Smooth muscle cell (in vitro differentiated cells): ENCODE measurements at regions not wholly inside any gene's neighbourhood (a gene's known extent, or its start where the extent isn't known, plus 50 kb on each side); places are given as distances from the start of the nearest gene placed in this dataset.

Experiments used
- DNase-seq: peaks from one replicate; lab custom pipeline; 2025; ENCODE audit not compliant: unreplicated experiment; lab: John Stamatoyannopoulos, UW
- H2AFZ ChIP-seq: fragments of 200-600 bp; sonication (generic); 2 replicates; pipeline ENCODE4 v1.6.0; 2016; ENCODE audit warnings: antibody characterized with exemption, low read depth, mild to moderate bottlenecking
- H3F3A ChIP-seq: fragments of 200-600 bp; sonication (generic); 2 replicates; pipeline ENCODE4 v1.6.0; 2017; ENCODE audit warnings: antibody characterized with exemption, low read depth
- H3K27ac ChIP-seq: fragments of 200-600 bp; sonication (generic); 2 replicates; pipeline ENCODE4 v1.5.1; 2016; ENCODE audit warnings: low read depth, mild to moderate bottlenecking
- H3K27me3 ChIP-seq: fragments of 200-600 bp; sonication (generic); 2 replicates; pipeline ENCODE4 v1.6.1; 2016; ENCODE audit warnings: low read depth, mild to moderate bottlenecking
- H3K36me3 ChIP-seq: fragments of 200-600 bp; sonication (generic); 2 replicates; pipeline ENCODE4 v1.5.1; 2016; ENCODE audit warnings: low read depth
- H3K4me1 ChIP-seq: fragments of 200-600 bp; sonication (generic); 2 replicates; pipeline ENCODE4 v1.5.1; 2016; ENCODE audit warnings: low read depth
- H3K4me2 ChIP-seq: fragments of 200-600 bp; sonication (generic); 2 replicates; pipeline ENCODE4 v1.6.0; 2016; ENCODE audit warnings: mild to moderate bottlenecking
- H3K4me3 ChIP-seq: fragments of 200-600 bp; sonication (generic); 2 replicates; pipeline ENCODE4 v1.5.1; 2016; ENCODE audit warnings: mild to moderate bottlenecking
- H3K79me2 ChIP-seq: fragments of 200-600 bp; sonication (generic); 2 replicates; pipeline ENCODE4 v1.6.0; 2016; ENCODE audit warnings: low read depth, mild to moderate bottlenecking
- H3K9ac ChIP-seq: fragments of 200-600 bp; sonication (generic); 2 replicates; pipeline ENCODE4 v1.6.0; 2016; ENCODE audit warnings: low read depth
- H3K9me3 ChIP-seq: fragments of 200-600 bp; sonication (generic); replicated peaks from 2 replicates; pipeline ENCODE4 v1.5.1; 2016; ENCODE audit warnings: low read depth
- H4K20me1 ChIP-seq: fragments of 200-600 bp; sonication (generic); 2 replicates; pipeline ENCODE4 v1.6.0; 2016; ENCODE audit warnings: low read depth
- CTCF ChIP-seq: fragments of 200-600 bp; sonication (generic); IDR thresholded peaks from 2 replicates; pipeline ENCODE4 v1.5.1; 2017; ENCODE audit warnings: borderline replicate concordance, mild to moderate bottlenecking, antibody characterized with exemption; ENCODE audit not compliant: insufficient read depth, poor library complexity, severe bottlenecking
- WGBS: methylation state at CpG from one replicate; pipeline ENCODE4 v1.1.7; 2016; ENCODE audit warnings: low lambda C conversion rate; 5-methylcytosine and 5-hydroxymethylcytosine counted together

DNA sequence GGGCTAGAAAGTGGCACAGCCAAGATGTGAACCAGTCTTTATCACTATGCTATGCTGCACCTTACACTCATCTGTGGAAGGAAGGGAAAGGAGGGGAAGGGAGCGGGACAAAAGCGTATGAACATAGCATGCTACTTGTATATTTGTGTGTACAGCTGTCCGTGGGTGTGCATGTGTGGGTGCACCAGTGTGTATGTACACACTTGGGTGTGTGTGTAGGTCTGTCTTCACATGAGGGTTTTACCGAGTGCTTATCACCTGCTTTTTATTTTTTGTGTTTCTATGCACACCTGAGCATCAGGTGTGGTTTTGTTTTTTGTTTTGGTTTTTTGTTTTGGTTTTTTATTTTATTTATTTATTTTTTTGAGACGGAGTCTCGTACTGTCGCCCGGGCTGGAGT, 255.7 kb downstream of the RRAGC start:
- no peak for TF ChIP-seq CTCF
- no peaks in the 10 kb centered on the region for H3K9me3 ChIP-seq
- H3K9ac ChIP-seq: no peak overlapping the region
- no peaks in the 10 kb centered on the region for H3F3A ChIP-seq
- H3K27me3 ChIP-seq: peaks cover 25% of the 10 kb centered on the region
- H3K36me3 ChIP-seq: no peaks in the 10 kb centered on the region
- no peaks in the 10 kb centered on the region for H3K79me2 ChIP-seq
- no peaks in the 10 kb centered on the region for H4K20me1 ChIP-seq
- WGBS: 80% methylated on average over 8 of the region's 8 CpGs
- H2AFZ ChIP-seq: no peak overlapping the region
- no peak overlapping the region for H3K4me3 ChIP-seq
- H3K27ac ChIP-seq: no peak overlapping the region
- peaks cover 4% of the 10 kb centered on the region for H3K4me1 ChIP-seq
- H3K4me2 ChIP-seq: no peak overlapping the region
- no peak for DNase-seq

- 70% methylated on average over 4 of the region's 4 CpGs for WGBS
- H3K4me2 ChIP-seq: no peak overlapping the region
- no peak overlapping the region for H3K4me3 ChIP-seq
- no peaks in the 10 kb centered on the region for H3K4me1 ChIP-seq
- H3K79me2 ChIP-seq: no peaks in the 10 kb centered on the region
- no peaks in the 10 kb centered on the region for H4K20me1 ChIP-seq
- no peak overlapping the region for H2AFZ ChIP-seq
- peaks cover 26% of the 10 kb centered on the region for H3K27me3 ChIP-seq
- H3F3A ChIP-seq: no peaks in the 10 kb centered on the region
- no peak overlapping the region for H3K27ac ChIP-seq
- H3K9me3 ChIP-seq: no peaks in the 10 kb centered on the region
- no peaks in the 10 kb centered on the region for H3K36me3 ChIP-seq
- DNase-seq: no peak
- H3K9ac ChIP-seq: no peak overlapping the region
- TF ChIP-seq CTCF: no peak
Measured at GRCh38 chr1:38600905-38601304, 258.7 kb downstream of the RRAGC start.

DNA sequence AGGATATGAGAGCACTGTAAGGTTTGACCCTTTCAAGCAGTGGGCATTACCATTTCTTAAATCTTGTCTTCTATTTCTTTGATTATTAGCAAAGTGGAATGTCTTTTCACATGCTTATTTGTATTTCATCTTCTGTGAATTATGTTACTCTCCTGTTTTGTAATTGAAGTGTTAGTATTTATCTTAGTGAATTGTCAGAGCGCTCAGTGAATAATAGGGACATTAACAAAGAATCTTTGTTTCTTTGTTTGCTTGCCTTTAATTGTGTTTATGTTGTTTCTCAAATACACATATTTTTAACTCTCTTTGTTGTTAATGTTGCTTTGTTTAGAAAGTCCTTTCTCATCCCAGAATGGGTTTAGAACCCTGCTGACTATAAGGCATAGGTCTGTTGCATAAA, 259.3 kb downstream of the RRAGC start:
- Histone ChIP-seq H3F3A (no peaks in the 10 kb centered on the region), H3K4me3 (no peak overlapping the region), H3K4me1 (no peaks in the 10 kb centered on the region), H3K9ac (no peak overlapping the region), H4K20me1 (no peaks in the 10 kb centered on the region), H3K27me3 (peaks cover 21% of the 10 kb centered on the region), H2AFZ (no peak overlapping the region), H3K36me3 (no peaks in the 10 kb centered on the region), H3K9me3 (no peaks in the 10 kb centered on the region), H3K27ac (no peak overlapping the region), H3K4me2 (no peak overlapping the region), H3K79me2 (no peaks in the 10 kb centered on the region)
- WGBS: 41% methylated on average over 1 of the region's 1 CpG
- no peak for DNase-seq
- TF ChIP-seq CTCF: no peak

GRCh38 chr1:38598118-38598517, 261.5 kb downstream of the RRAGC start:
- WGBS: 97% methylated on average over 1 of the region's 1 CpG
- Histone ChIP-seq H3K36me3 (no peaks in the 10 kb centered on the region), H3K9me3 (no peaks in the 10 kb centered on the region), H3K27me3 (peaks cover 21% of the 10 kb centered on the region), H3F3A (no peaks in the 10 kb centered on the region), H3K9ac (no peak overlapping the region), H3K4me3 (no peak overlapping the region), H3K79me2 (no peaks in the 10 kb centered on the region), H4K20me1 (no peaks in the 10 kb centered on the region), H3K4me2 (no peak overlapping the region), H2AFZ (no peak overlapping the region), H3K4me1 (no peaks in the 10 kb centered on the region), H3K27ac (no peak overlapping the region)
- TF ChIP-seq CTCF: no peak
- no peak for DNase-seq
